OCI-LY7 (cell line): ENCODE measurements at regions not wholly inside any gene's neighbourhood (a gene's known extent, or its start where the extent isn't known, plus 50 kb on each side); places are given as distances from the start of the nearest gene placed in this dataset.

Experiments
- CTCF ChIP-seq: fragments of 200-600 bp; sonication (generic); conservative IDR thresholded peaks from 2 replicates; pipeline ENCODE4 v1.5.1; 2014; ENCODE audit warnings: mild to moderate bottlenecking, antibody characterized with exemption, low read length, moderate library complexity, mixed read lengths
- EZH2phosphoT487 ChIP-seq: fragments of 200-600 bp; sonication (generic); IDR thresholded peaks from 2 replicates; pipeline ENCODE4 v1.6.1; 2018; ENCODE audit warnings: low read depth, borderline replicate concordance, mild to moderate bottlenecking, mixed run types, antibody characterized with exemption, low read length, moderate library complexity, mixed read lengths

- no peak for TF ChIP-seq CTCF
- TF ChIP-seq EZH2phosphoT487, result no peak
Measured at GRCh38 chr6:50278663-50279062, 228.9 kb upstream of the DEFB112 start.
